NCI-H146 (cell line): ENCODE measurements at regions not wholly inside any gene's neighbourhood (a gene's known extent, or its start where the extent isn't known, plus 50 kb on each side); places are given as distances from the start of the nearest gene placed in this dataset.
"Not testable (repeated sequence)": the region's sequence is repeated elsewhere in the genome, so short reads cannot be mapped to it uniquely, and the experiment has no call there.

Experiments used
- DNase-seq: peaks from one replicate; lab custom pipeline; 2025; lab: John Stamatoyannopoulos, UW

- no peak for DNase-seq
Measured at GRCh38 chr13:38159710-38160109, 189.9 kb upstream of the UFM1 start.

GRCh38 chr13:38147050-38147449 lies 202.6 kb upstream of the UFM1 start:
- DNase-seq, result no peak

GRCh38 chr13:38141792-38142191 lies 207.9 kb upstream of the UFM1 start:
- no peak for DNase-seq

- DNase-seq, result no peak
Measured at GRCh38 chr13:38135592-38135991, 214.1 kb upstream of the UFM1 start.

GRCh38 chr13:38121267-38121666 lies 228.4 kb upstream of the UFM1 start:
- DNase-seq, result no peak

- no peak for DNase-seq
Measured at GRCh38 chr13:38103851-38104250, 234.3 kb upstream of the TRPC4 start.

GRCh38 chr13:38099751-38100150 lies 230.2 kb upstream of the TRPC4 start:
- no peak for DNase-seq

- DNase-seq, result no peak
Measured at GRCh38 chr13:38093425-38093824, 223.9 kb upstream of the TRPC4 start.

- DNase-seq, result peak; percentile 18
Measured at GRCh38 chr13:38090913-38091312, 221.3 kb upstream of the TRPC4 start.

- DNase-seq, result no peak
Measured at GRCh38 chr13:38086721-38087120, 217.1 kb upstream of the TRPC4 start.

- no peak for DNase-seq
Measured at GRCh38 chr13:38086013-38086412, 216.4 kb upstream of the TRPC4 start.

- no peak for DNase-seq
Measured at GRCh38 chr13:38073931-38074330, 204.4 kb upstream of the TRPC4 start.

- no peak for DNase-seq
Measured at GRCh38 chr13:38072696-38073095, 203.1 kb upstream of the TRPC4 start.

GRCh38 chr13:38071340-38071739 lies 201.8 kb upstream of the TRPC4 start:
- DNase-seq, result not testable (repeated sequence)

GRCh38 chr13:38053896-38054295 lies 184.3 kb upstream of the TRPC4 start:
- DNase-seq, result no peak

- no peak for DNase-seq
Measured at GRCh38 chr13:38046049-38046376, 176.4 kb upstream of the TRPC4 start.

GRCh38 chr13:38045278-38046048 lies 175.9 kb upstream of the TRPC4 start:
- DNase-seq, result peak; percentile 52

- no peak for DNase-seq
Measured at GRCh38 chr13:38044067-38044466, 174.5 kb upstream of the TRPC4 start.

- no peak for DNase-seq
Measured at GRCh38 chr13:38042771-38043170, 173.2 kb upstream of the TRPC4 start.

GRCh38 chr13:38024431-38024830 lies 154.9 kb upstream of the TRPC4 start:
- no peak for DNase-seq

- no peak for DNase-seq
Measured at GRCh38 chr13:38017320-38017719, 147.7 kb upstream of the TRPC4 start.

- DNase-seq, result no peak
Measured at GRCh38 chr13:38013676-38014075, 144.1 kb upstream of the TRPC4 start.

GRCh38 chr13:38012096-38012495 lies 142.5 kb upstream of the TRPC4 start:
- no peak for DNase-seq

- peak; percentile 59 for DNase-seq
Measured at GRCh38 chr13:38008636-38009035, 139.1 kb upstream of the TRPC4 start.
